Suprapubic skin (tissue), 4 donors: ENCODE measurements at regions not wholly inside any gene's neighbourhood (a gene's known extent, or its start where the extent isn't known, plus 50 kb on each side); places are given as distances from the start of the nearest gene placed in this dataset.

Source experiments
- DNase-seq, 2 donors: peaks; one replicate each; pipeline ENCODE4 v3.0.0-alpha.2; 2019; ENCODE audit warnings: low spot score in 2 of 2
- H3K27ac ChIP-seq: fragments of 200-600 bp; sonication (generic); one replicate; pipeline ENCODE4 v1.5.1; 2019
- H3K27me3 ChIP-seq: fragments of 200-600 bp; sonication (generic); one replicate; pipeline ENCODE4 v1.5.1; 2019
- H3K36me3 ChIP-seq: fragments of 200-600 bp; sonication (generic); one replicate; pipeline ENCODE4 v1.5.1; 2019
- H3K4me1 ChIP-seq: fragments of 200-600 bp; sonication (generic); one replicate; pipeline ENCODE4 v1.5.1; 2019
- H3K4me3 ChIP-seq: fragments of 200-600 bp; sonication (generic); one replicate; pipeline ENCODE4 v1.5.1; 2019; ENCODE audit warnings: mild to moderate bottlenecking
- H3K9me3 ChIP-seq: fragments of 200-600 bp; sonication (generic); one replicate; pipeline ENCODE4 v1.5.1; 2019
- EP300 ChIP-seq: sonication (generic); formaldehyde crosslinking; IDR thresholded peaks from one replicate; pipeline ENCODE4 v1.6.1; 2017; ENCODE audit warnings: antibody characterized with exemption
- POLR2A ChIP-seq, 2 donors: fragments of 450-650 bp; IDR thresholded peaks; one replicate each; pipeline ENCODE4 v1.6.1; 2017; ENCODE audit warnings: antibody characterized with exemption in 2 of 2, mild to moderate bottlenecking in 2 of 2, moderate library complexity in 2 of 2
- POLR2AphosphoS5 ChIP-seq, 3 donors: sonication (generic); formaldehyde crosslinking; IDR thresholded peaks; one replicate each; pipeline ENCODE4 v1.6.1; 2017; ENCODE audit warnings: antibody characterized with exemption in 3 of 3
- WGBS: methylation state at CpG from one replicate; pipeline ENCODE4 v1.1.5; 2018; 5-methylcytosine and 5-hydroxymethylcytosine counted together
- TF ChIP-seq, protein P1 (sequence below), 2 donors: fragments of 200-600 bp in 1 of 2; fragments of 450-650 bp in 1 of 2; sonication (generic) in 1 of 2; IDR thresholded peaks; one replicate each; pipeline ENCODE4 v1.5.1; 2016 to 2019; ENCODE audit warnings: antibody characterized with exemption in 2 of 2, mild to moderate bottlenecking in 1 of 2, moderate library complexity in 1 of 2

DNA sequence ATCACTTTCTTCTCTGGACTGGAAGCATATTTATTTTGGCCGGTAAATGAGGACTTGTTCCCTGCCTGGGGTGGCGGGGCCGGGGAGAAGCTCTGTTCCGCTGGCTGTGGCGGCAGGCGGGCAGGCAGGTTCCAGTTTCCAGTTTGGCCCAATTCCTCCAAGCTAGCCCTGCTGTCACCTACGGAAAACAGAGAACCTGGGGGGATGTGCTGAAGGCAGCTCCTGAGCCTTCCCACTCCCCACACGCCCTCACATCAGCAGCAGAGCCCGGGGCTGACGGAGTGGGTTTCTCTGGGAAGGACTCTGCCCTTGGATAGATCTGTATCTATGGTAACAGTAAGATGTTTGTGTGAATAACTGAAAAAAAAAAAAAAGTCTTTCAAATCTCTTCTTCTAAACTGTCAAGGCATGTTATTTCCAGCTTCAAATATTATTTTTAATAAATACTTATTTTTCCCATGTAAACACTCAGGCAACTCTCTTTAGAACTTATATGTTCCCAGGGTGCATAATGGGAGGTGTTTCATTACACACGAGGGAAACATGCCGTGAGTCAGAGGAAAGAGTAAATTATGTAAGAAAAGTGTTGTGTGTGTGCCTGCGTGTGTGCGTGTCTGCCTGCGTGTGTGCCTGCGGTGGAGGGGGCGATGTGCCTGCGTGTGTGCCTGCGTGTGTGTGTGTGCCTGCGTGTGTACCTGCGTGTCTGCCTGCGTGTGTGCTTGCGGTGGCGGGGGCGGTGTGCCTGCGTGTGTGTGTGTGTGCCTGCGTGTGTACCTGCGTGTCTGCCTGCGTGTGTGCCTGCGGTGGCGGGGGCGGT lies 116.1 kb upstream of the ZNF516 start:
- H3K27me3 ChIP-seq = no peaks in the 10 kb centered on the region
- 54% methylated on average over 26 of the region's 32 CpGs for WGBS
- no peak for DNase-seq

DNA sequence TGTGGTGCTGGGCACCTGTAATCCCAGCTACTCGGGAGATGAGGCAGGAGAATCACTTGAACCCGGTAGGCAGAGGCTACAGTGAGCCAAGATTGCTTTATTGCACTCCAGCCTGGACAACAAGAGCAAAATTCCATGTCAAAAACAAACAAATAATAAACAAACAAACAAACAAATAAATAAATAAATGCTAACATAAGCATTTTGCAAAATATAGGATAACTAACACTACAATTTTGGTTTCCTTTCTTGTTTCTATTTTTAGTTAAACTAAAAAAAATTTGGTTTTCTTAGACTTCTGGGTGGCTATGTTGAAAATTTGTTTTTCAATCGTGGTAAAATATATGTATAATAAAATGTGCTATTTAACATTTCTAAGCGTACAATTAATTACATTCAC lies 115.0 kb upstream of the ZNF516 start:
- H3K27me3 ChIP-seq = no peaks in the 10 kb centered on the region
- 85% methylated on average over 4 of the region's 4 CpGs for WGBS
- TF ChIP-seq, protein P1, sequence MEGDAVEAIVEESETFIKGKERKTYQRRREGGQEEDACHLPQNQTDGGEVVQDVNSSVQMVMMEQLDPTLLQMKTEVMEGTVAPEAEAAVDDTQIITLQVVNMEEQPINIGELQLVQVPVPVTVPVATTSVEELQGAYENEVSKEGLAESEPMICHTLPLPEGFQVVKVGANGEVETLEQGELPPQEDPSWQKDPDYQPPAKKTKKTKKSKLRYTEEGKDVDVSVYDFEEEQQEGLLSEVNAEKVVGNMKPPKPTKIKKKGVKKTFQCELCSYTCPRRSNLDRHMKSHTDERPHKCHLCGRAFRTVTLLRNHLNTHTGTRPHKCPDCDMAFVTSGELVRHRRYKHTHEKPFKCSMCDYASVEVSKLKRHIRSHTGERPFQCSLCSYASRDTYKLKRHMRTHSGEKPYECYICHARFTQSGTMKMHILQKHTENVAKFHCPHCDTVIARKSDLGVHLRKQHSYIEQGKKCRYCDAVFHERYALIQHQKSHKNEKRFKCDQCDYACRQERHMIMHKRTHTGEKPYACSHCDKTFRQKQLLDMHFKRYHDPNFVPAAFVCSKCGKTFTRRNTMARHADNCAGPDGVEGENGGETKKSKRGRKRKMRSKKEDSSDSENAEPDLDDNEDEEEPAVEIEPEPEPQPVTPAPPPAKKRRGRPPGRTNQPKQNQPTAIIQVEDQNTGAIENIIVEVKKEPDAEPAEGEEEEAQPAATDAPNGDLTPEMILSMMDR (IDR thresholded peaks at IDR 0.05) = no peak
- no peak for TF ChIP-seq POLR2AphosphoS5 (IDR thresholded peaks at IDR 0.05)
- no peak for TF ChIP-seq EP300
- no peak for TF ChIP-seq POLR2A (IDR thresholded peaks at IDR 0.05)
- H3K9me3 ChIP-seq = no peaks in the 10 kb centered on the region
- no peak for DNase-seq
- H3K4me3 ChIP-seq = no peak overlapping the region
- H3K4me1 ChIP-seq = peaks cover 7% of the 10 kb centered on the region
- H3K36me3 ChIP-seq = no peaks in the 10 kb centered on the region
- no peak overlapping the region for H3K27ac ChIP-seq

More for the DNA sequence above, 116.1 kb upstream of the ZNF516 start:
- H3K36me3 ChIP-seq = no peaks in the 10 kb centered on the region
- H3K9me3 ChIP-seq = no peaks in the 10 kb centered on the region
- no peak overlapping the region for H3K27ac ChIP-seq
- TF ChIP-seq POLR2AphosphoS5 (IDR thresholded peaks at IDR 0.05) (no peak), POLR2A (IDR thresholded peaks at IDR 0.05) (no peak), EP300 (no peak)
- TF ChIP-seq, protein P1 (IDR thresholded peaks at IDR 0.05) = no peak
- H3K4me3 ChIP-seq = no peak overlapping the region
- H3K4me1 ChIP-seq = peaks cover 7% of the 10 kb centered on the region

DNA sequence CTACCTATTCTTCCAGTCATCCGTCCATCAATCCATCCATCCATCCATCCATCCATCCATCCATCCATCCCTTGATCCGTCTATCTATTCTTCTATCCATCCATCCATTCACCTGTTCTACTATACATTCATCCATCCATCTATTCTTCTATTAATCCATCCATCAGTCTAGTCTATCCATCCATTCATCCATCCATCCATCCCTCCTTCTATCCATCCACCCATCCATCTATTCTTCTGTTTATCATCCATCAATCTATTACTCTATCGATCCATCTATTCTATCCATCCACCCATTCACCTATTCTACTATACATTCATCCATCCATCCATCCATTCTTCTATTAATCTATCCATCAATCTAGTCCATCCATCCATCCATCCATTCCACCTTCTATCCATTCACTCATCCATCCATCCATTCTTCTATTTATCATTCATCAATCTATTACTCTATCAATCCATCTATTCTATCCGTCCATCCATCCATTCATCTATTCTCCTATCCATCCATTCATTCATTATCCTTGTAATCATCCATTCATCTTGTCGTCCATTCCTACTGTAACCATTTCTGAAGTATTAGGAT lies 110.4 kb upstream of the ZNF516 start:
- no peaks in the 10 kb centered on the region for H3K4me1 ChIP-seq
- no peaks in the 10 kb centered on the region for H3K36me3 ChIP-seq
- no peak for DNase-seq
- H3K9me3 ChIP-seq = no peaks in the 10 kb centered on the region
- no peak overlapping the region for H3K4me3 ChIP-seq
- 90% methylated on average over 5 of the region's 5 CpGs for WGBS
- TF ChIP-seq, protein P1 (IDR thresholded peaks at IDR 0.05) = no peak
- no peak overlapping the region for H3K27ac ChIP-seq
- no peaks in the 10 kb centered on the region for H3K27me3 ChIP-seq

DNA sequence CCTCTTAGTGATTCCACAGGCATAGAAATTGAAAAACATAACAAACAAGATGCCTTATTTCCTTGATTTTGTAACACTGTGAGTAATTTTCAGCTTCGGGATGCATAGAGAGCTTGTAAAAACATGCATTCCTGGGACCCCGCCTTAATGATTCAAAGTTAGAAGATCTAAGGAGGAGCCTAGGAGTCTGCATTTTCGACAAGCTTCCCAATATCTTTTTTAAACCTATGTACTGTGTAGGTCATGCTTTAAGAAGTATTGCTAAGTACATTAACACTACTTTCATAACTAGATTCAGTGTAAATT lies 109.8 kb upstream of the ZNF516 start:
- no peaks in the 10 kb centered on the region for H3K36me3 ChIP-seq
- no peak overlapping the region for H3K27ac ChIP-seq
- DNase-seq = no peak
- WGBS = 56% methylated on average over 3 of the region's 3 CpGs
- H3K4me1 ChIP-seq = no peaks in the 10 kb centered on the region
- no peaks in the 10 kb centered on the region for H3K9me3 ChIP-seq
- no peak overlapping the region for H3K4me3 ChIP-seq
- no peaks in the 10 kb centered on the region for H3K27me3 ChIP-seq
- TF ChIP-seq POLR2A (IDR thresholded peaks at IDR 0.05) (no peak), EP300 (no peak), POLR2AphosphoS5 (IDR thresholded peaks at IDR 0.05) (no peak)
- TF ChIP-seq, protein P1 (IDR thresholded peaks at IDR 0.05) = no peak

DNA sequence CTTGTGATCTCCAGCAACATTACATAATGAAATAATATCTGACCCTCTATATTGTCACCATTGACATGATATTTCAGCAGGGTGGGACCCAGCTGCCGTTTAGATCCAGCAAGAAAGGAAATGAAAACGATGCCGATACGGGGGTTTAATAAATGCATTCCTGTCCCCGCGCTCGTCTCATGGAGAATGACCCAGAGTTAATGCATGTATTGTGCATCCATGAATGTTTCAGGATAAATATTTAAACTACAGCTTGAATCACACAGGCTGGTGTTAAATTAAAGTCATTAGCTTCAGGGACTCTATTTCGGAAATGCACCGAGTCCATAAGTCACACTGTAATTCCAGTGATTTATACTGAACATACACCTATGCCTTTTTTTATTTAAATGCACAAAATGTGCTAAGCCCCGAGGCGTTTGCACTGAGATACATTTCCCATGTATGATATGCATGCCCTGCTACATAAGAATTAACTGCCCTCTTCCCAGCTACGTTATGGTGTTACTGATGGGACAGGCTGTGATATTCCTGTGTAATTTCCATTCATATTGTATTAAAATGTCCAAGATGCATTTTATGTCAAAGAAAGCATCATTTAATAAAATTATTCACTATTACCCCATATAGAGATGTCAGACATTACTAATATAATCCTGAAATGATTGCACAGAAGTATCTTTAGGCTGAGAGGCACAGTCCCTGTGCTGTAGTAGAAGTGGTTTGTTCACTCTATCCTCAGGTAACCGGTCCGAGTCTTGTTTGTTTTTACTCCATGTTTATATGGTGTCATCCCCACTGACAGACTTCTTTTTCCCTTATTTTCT lies 109.3 kb upstream of the ZNF516 start:
- no peak for DNase-seq
- no peak for TF ChIP-seq POLR2A (IDR thresholded peaks at IDR 0.05)
- TF ChIP-seq EP300 = no peak
- no peak for TF ChIP-seq POLR2AphosphoS5 (IDR thresholded peaks at IDR 0.05)
- TF ChIP-seq, protein P1 (IDR thresholded peaks at IDR 0.05) = no peak

More for the DNA sequence above, 109.3 kb upstream of the ZNF516 start:
- no peaks in the 10 kb centered on the region for H3K36me3 ChIP-seq
- H3K27me3 ChIP-seq = no peaks in the 10 kb centered on the region
- no peaks in the 10 kb centered on the region for H3K4me1 ChIP-seq
- WGBS = 74% methylated on average over 14 of the region's 14 CpGs
- H3K9me3 ChIP-seq = no peaks in the 10 kb centered on the region
- no peak overlapping the region for H3K4me3 ChIP-seq
- no peak overlapping the region for H3K27ac ChIP-seq
